ENCODE measurements at regions not wholly inside any gene's neighbourhood (a gene's known extent, or its start where the extent isn't known, plus 50 kb on each side); places are given as distances from the start of the nearest gene placed in this dataset.

DNA sequence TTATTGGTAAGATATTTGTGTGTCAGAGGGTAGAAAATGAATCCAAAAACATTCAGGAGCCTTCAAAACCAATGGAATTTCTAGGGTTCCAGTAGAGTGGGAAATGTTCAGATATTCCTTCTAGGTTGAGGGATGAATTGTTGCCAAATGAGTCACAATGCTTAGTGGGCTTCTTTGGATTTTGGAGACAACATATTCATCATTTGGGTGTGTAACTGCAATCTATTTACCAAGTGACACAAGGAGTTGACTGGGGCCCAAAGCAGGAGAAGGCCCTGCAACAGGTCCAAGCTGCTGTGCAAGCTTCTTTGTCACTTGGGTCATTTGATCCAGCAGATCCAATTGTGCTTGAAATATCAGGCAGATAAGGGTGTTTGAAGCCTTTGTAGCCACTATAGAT lies 551.5 kb upstream of the PITX2 start:
- no peak for DNase-seq

DNA sequence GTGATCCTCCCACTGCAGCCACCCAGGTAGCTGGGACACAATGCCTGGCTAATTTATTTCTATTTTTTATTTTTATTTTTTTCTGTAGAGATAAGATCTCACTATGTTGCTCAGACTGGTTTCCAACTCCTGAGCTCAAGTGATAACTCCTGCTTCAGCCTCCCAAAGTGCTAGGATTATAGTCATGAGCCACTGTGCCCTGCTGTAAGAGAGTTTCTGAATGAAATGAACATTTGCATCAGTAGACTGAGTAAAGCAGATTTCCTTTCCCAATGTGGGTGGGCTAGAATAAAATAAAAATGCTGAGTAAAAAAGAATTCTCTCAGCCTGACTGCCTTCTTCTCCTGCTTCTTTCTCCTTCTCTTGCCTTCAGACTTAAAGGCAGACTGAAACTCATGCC lies 555.4 kb upstream of the PITX2 start:
- no peak for DNase-seq

DNA sequence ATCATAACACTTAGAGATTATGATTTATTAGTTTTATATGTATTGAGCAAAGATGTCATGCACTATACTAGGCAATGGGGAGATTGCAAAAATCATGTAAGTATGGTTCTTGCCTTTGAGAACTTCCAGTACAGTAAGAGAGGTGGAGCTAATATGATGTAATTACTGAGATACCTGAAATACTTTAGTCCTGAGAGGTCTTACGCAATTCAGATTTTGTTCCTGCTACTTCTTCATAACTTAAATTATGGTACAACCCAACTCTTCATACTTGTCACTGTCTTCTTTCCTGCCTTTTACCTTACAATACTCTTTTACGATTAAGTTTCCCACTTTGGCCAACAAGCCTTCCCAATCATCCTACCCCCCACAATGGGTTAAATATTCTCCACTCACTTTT lies 564.2 kb upstream of the PITX2 start:
- DNase-seq: no peak

DNA sequence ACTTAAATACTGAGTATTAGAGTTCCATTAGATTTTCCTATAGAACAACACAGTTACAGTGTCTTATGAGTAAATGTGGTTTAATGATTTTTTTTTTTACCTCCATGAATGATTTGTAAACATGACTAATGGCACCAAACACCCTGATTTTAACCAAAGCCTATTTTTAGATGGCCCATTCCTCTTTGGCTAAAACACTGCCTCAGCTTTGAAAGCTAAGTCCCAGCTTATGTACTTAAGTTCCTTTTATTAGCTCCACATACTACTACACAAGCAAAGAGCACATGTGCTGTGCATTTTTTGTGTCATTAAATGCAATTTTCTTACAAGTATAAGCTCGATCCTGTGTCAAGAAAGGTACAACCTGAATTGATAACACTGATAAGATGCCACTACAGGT lies 575.6 kb upstream of the PITX2 start:
- no peak for DNase-seq

DNA sequence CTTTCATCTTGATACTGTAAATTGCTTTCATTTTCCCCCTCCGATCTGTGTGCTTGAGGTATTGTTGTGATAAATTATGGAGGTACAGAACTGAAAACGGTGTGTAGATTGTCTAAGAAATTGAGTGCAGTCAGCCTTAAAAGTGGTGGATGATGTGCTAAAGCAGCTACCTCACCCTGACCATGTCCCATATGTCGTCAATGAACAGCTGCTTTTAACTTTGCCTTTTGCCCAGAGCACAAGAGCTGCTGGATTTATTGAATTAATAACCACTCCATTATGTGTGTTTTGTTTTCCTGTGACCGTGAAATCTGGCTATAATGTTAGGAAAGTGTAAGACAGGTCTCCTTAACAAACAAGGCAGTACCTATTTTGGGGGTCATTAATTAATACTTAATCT lies 581.9 kb upstream of the PITX2 start:
- DNase-seq: no peak

DNA sequence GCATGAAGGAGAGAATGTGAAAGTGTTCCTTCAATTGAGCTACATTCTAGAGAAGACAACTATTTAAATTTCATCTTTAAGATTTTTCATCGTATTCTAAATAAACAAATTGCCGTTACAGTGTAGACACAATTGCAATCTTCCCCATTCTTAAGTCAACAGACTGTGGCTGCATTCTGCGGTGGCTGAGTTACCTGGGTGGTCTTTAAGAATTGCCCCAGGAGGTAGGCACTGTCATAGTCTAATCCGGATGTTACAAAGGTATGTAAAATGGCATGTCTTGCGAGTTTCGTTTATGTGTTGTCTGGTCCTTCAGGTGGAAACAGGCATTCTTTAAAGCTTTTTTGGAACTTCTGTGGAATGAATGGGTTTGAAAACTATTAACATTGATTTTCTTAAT lies 586.1 kb upstream of the PITX2 start:
- no peak for DNase-seq

DNA sequence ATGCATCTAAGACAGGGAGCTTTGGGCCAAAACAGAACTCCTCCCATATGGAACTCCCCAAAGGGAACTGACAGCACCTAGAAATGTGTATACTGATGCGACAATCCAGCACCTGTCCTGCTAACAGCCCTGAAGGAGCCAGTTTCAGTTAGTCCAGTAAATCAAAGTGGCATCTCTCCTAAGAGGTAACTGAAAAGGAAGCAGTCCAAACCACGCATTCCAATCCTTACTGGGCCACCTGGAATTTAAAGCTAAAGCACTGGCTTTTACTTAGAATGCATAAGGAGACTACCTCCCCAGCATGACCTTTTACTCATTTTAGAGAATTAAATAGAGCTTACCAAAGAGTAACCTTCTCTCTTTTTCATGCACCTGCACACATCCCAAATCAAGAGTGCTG lies 586.8 kb upstream of the PITX2 start:
- no peak for DNase-seq

DNA sequence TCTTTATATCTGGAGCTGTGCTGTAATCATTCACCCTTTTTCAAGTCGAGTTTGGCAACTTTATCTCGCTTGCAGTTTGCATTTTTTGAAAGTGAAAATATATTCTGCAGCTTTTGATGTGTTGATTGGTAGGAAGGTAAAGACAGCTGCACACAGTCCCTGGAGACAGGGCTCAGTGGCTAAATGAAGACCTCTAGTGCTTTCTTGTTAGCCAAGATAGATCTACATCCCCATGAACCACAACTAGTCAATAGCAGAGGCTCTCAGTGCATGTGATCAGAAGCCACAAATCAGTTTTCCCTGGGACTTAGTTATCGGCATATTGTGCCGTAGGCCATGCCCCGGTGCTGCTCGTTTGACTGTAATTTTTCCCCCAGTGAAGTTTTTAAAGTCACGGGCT lies 587.7 kb upstream of the PITX2 start:
- no peak for DNase-seq

DNA sequence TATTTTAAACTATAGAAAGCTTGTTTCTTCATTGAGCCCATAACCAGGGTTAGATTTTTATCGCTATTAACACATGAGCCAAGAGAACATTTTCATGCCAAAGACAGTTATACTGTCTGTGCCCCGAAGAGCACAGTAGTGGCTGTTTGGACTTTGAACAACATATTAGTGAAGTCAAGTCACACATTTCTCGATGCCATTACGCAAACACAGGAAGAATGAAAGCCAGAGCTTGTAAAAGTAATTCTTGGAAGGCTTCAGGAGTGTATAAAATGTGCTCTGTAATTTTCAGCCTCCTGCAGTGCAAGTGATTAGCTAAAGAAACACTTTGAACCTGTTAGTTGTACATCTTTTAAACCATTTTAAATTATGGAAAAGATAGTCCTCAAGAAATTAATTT lies 590.7 kb upstream of the PITX2 start:
- no peak for DNase-seq

DNA sequence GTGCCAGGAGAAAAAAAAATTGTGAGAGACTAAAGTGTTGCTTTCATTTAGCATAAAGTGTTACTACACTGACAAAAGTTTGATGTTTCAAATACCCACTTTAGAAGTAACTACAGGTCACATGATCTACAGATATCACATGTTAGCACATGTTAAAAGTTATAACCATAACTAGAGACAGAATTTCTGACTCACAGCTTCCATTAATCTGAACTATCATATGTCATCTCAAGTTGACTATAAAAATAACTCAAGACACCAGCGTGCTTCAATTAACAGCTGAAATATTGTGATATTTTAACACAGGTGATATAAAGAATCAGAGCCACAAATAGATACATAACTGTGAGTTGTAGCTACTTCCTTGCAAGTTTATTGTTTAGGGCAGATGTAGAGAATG lies 591.5 kb upstream of the PITX2 start:
- no peak for DNase-seq

DNA sequence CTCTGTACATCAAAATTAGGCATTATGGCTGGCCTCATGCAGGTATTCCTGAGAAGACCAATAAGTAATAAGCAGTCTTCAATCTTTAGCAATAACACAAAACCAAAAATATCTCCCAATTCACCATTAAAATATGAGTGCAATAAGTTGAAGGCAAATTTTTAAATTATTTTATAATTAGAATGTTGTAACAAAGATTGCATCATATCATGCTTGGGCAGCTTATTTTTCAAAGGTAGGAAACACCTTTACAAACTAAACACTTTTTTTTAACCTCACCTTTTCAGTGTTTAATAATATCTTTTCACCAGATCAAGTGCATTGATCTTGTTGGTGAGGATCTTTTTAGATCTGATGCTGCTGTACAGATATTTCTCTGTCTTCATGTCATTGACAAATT lies 592.9 kb upstream of the PITX2 start:
- no peak for DNase-seq

DNA sequence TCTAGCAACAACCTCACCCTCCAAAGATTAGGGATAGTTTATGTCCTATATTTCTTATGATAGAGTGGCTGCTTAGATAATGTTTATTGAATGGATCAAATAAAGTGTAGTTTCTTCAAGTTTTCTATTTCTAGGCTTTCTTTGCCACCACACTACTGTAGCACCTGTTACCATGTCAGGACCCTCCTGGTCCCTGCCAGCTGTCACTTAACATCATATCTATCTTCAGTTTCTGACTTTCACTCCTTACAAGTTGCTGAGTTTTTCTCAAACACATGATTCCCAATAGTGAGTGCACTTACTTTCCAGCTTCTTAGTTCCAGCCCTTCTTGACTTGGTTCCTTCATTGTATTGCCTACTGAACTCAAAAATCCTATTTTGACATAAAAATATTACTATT lies 593.9 kb upstream of the PITX2 start:
- no peak for DNase-seq

DNA sequence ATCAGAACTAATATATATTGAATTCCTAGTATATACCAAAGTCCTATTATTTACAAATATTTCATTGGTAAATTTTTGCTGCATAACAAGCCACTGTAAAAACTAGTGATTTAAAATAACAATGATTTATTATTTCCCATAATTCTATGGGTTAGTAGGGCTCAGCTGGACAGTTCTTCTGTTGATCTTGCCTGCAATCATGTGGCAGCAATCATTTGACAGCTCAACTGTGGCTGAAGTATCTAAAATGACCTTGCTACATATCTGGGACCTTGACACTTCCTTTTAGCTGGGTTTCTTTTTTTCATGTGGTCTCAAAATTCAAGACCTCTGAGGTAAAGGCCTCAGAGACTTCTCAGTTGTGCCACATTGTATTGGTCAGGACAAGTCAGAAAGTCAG lies 598.5 kb upstream of the PITX2 start:
- DNase-seq: no peak

DNA sequence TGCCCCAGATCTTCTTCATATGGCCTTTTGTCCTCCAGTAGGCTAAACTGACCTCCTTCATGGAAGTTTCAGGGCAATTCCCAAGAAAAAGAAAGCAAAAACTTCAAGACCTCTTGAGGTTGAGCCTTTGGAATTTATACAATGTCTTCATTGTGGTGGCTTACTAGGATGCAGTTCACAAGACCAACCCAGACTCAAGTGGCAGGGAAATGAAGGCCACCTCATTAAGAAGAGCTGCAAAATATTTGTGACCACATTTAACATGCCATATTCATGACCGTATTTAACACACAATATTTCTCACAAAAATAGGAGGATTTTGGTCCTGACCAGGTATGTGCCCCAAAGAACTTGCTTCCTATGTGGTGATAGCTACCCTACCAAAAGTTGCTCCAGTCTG lies 605.5 kb upstream of the PITX2 start:
- no peak for DNase-seq

DNA sequence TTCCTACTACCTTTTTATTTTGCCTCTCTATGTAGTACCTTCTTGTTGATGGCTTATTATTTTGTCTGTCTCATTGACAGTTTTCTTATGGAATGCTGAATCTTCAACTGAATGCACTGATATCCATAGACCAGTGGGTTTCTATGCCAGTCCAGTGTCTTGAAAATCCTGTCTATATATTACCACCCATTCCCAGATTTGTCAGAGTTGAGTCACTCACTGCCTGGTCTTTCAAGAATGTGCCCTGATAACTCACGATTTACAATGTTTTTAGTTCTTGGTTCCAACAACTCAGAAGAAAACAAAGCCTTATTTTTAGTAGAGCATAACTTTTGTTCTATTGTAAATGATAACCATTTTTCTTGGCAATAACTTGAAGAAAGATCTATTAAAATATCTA lies 606.0 kb upstream of the PITX2 start:
- DNase-seq: no peak

DNA sequence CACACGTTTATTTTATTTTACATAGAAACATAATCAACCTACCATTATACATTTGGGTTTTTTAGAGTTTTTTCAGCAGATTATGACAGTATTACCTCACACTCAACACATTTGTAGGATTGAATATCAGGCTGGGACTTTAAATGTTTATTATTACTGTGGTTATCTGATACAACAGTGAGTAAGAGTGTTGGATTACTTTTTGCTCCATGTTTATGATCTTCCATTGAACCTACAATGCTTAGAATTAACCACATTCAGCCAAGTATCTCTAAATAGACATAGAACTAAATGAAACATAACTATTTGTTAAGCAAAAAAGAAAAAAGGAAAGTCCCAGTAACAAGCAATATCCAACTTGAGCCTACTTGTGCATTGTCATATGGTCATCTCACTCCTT lies 607.4 kb upstream of the PITX2 start:
- no peak for DNase-seq

DNA sequence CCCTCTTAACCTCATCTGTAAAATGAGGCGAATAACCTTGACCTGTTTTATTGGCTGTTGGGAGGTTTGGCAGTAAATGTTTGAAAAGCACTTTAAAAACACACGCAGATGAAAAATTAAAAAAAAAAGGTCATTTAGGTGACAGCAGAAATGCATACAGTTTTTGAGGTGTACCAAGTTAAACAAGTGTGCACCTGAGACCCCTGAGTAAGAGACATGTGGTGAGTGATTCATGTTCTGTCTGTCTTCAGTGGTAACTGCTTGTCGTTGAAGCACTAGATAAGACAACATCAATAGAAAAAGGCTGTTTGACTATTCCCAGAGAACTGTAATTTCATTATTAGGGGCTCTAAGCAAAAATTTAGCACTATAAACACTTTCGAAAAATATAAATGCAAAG lies 608.4 kb upstream of the PITX2 start:
- no peak for DNase-seq

DNA sequence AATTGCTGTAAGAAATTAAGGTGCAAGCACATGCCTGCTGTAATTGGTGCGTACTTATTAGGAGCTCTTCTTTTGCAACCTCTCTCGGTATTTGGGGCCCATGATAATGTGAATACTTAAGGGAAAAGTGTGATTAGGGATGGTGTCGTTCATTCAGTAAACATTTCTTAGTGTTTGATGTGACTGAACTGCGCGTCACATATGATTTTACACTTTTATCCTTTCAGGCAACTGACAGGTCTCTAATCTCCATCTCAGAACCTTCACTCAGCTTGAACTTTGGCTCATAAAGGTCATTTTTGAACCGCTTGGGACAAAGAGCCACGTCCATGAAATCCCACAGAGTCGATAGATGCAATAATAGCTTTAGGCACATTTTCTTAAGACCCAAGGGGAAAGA lies 612.1 kb upstream of the PITX2 start:
- DNase-seq: no peak

DNA sequence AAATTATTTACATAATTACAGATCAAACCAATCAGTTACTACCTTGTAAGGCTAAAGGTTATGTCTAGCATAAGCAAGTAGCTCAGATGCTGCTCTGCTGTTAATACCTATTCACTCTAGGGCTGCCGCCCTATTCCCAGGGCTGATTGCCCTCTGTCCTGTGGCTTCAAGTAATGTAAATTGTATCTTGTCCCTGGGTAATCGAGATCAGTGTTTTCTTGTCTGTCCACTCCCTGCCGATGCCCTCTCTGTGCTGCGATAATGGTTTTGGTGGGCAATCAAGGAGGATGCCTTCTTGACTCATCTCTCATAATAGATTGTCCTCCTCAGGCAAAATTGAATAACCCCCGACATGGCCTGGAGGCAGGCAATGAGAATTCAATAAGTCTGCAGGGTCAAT lies 641.0 kb upstream of the PITX2 start:
- DNase-seq: no peak

DNA sequence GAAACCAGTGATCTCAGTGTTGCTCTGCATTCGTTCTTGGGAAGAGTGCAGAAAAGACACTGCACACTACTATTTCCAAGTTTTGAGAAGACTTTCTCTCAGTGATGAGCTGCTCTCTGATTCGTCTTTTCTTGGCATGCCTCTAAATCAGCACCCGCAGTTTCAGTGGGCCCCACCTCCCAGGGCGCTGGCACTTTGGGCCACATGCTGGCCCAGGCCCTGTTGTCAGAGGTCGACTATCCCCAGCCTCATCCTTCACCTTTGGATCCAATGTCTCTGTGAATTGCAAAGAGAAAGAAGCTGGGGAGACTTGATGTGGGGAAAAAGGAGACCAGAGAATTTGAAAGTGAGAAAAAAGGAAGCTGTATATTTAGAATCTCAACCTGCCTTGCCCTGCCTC lies 644.1 kb upstream of the PITX2 start:
- DNase-seq: no peak

DNA sequence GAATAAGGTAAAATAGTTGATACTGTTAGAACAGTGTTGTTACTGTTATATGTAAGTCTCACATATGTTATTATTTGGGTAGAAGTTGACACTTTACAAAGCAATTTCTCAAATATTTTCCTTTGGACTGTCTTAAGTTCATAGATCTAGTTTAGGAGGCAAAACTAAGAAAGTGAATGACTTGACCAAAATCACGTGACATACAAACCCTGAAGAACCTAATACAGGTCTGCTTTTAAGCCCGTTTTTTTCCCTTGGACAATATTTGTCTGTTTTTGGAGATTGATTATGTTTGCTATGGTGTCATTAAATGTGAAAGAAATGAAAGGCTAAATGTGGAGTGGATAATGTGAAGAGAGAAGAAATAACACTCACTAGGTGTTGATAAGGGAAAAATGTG lies 644.9 kb upstream of the PITX2 start:
- DNase-seq: no peak

DNA sequence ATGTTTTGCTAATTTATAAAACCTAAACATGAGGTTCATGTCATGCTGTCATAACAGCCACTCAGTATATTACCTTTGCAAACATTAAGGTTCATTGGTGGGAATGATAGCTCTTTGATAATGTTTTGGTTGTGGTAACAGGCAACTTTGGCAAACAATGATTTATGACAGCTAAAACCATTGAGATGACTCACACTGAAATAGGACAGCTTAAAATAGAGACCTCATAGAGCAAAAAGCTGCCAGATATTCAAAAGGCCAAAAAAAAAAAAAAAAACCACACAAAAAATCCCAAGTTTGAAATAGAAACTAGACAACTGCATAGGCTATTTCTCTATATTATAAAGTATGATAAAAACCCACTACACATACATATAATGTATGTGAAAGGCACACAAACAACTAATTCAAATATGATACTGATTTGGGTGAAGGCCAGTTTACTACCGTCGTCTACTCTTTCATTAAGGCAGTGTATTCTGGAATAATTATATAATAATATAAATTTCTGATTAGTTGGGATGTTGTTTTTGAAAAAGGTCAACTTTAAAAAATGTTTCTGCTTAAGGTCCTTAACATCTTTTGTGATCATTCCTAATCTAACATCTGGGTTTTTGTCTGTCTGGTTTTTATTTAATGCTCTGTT lies 646.0 kb upstream of the PITX2 start:
- DNase-seq: no peak

DNA sequence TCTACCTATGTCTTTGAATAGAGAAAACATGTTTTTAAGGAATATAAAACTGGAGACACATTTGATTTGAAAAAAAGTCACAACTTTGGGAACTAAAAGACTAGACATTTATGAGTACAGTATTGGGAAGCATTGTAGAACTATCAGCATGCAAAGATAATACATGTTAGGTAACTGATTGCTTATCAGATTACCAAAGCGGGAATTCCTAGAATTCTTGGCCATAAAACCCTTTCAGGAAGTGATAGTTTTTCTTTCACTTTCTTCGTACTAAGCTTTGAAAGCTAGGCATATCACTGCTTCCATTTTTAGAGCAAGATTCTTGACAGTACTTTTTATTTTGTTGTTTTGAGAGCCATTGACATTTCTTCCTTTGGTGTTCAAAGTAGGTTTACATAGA lies 646.6 kb upstream of the PITX2 start:
- no peak for DNase-seq

DNA sequence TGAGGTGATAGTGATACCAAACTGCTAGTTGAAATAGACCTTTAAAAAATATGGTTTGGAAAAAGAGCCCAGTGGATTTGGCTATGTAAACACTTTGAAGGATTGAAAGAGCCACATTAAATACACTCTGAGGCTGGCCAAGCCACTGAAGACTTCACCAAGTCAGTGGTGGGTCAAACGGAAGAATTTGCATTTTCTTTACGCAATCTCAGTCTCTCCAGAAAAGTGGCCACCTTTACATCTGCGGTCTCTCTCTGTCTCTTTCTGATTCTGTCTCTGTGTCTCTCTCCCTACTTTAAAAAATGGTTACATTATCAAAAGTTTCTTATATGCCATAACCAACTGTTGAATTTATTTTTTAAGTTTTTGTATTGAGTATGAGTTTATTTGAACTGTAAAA lies 651.2 kb upstream of the PITX2 start:
- no peak for DNase-seq

DNA sequence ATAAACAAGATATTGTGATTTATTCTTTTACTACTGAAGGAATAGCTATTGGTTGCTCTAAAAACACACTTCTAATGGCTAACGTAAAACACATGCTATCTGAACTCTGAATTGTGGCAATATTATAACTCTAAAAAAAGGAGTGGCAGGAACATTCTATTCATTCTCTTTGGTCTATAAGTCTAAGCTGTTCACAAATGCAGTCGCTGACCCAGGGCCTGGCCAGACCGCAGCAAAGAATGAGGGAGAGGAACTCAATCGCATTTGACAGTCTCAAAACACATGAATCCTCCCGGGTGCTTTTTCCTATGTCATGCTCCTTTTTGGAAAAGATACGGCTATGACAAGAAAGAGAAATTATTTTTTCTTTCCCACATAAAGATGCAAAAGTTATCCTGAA lies 651.6 kb upstream of the PITX2 start:
- no peak for DNase-seq

DNA sequence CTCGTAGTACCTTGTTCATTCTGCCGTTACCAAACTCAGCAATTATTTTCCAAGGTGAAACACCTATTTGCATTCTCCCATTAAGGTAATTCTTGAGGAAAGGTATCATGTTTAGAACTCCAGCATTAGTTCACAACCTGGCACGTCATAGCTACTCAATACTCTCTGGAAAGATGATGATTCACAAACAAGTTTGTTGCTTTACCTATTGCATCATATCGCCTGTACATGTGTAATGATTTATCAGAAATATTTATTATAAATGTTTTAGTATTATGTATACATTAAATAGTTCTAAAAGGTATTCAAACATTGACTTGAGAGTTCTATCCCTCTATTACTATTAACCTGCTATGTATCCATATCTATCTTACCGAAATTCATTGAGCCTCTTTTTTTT lies 658.3 kb upstream of the PITX2 start:
- DNase-seq: no peak
